NB4 (cell line): ENCODE measurements at regions not wholly inside any gene's neighbourhood (a gene's known extent, or its start where the extent isn't known, plus 50 kb on each side); places are given as distances from the start of the nearest gene placed in this dataset.

Experiments used
- CTCF ChIP-seq: IDR thresholded peaks from one replicate; pipeline ENCODE4 v1.5.1; 2012; ENCODE audit warnings: low read depth, low read length
- MYC ChIP-seq: IDR thresholded peaks from 2 replicates; pipeline ENCODE4 v1.6.1; 2011; ENCODE audit warnings: low read depth, low read length

GRCh38 chr14:40599725-40600124, 1007.0 kb upstream of the LRFN5 start:
- no peak for TF ChIP-seq CTCF
- no peak for TF ChIP-seq MYC
